ENCODE measurements at regions not wholly inside any gene's neighbourhood (a gene's known extent, or its start where the extent isn't known, plus 50 kb on each side); places are given as distances from the start of the nearest gene placed in this dataset.

GRCh38 chr16:59327894-59328293 is 593.8 kb upstream of the GOT2 start:
- intact Hi-C loops (cut with DNase I, micrococcal nuclease): no loop called here
- Histone ChIP-seq H3K4me1 (ENCODE audit: low read depth) (no peaks in the 10 kb centered on the region), H3K36me3 (ENCODE audit: low read depth) (no peaks in the 10 kb centered on the region), H3K4me3 (no peak overlapping the region), H3K9me3 (peaks cover 61% of the 10 kb centered on the region)
- ATAC-seq: no peak
- TF ChIP-seq CTCF (IDR thresholded peaks at IDR 0.05): no peak
- DNase-seq: no peak

- peaks cover 59% of the 10 kb centered on the region for H3K9me3 ChIP-seq
- no peak for ATAC-seq
- no peaks in the 10 kb centered on the region for H3K4me1 ChIP-seq (ENCODE audit: low read depth)
- H3K4me3 ChIP-seq: no peak overlapping the region
- DNase-seq: no peak
- no peak for TF ChIP-seq CTCF (IDR thresholded peaks at IDR 0.05)
- H3K36me3 ChIP-seq (ENCODE audit: low read depth): no peaks in the 10 kb centered on the region
- intact Hi-C loops (cut with DNase I, micrococcal nuclease): no loop called here
These were observed 592.8 kb upstream of the GOT2 start for GRCh38 chr16:59326955-59327354.

GRCh38 chr16:59324462-59324861 is 590.3 kb upstream of the GOT2 start:
- intact Hi-C loops (cut with DNase I, micrococcal nuclease): no loop called here
- Histone ChIP-seq H3K4me3 (no peak overlapping the region), H3K36me3 (ENCODE audit: low read depth) (no peaks in the 10 kb centered on the region), H3K9me3 (peaks cover 59% of the 10 kb centered on the region), H3K4me1 (ENCODE audit: low read depth) (no peaks in the 10 kb centered on the region)
- no peak for TF ChIP-seq CTCF (IDR thresholded peaks at IDR 0.05)
- no peak for ATAC-seq
- no peak for DNase-seq

- ATAC-seq (no peak), DNase-seq (no peak)
- TF ChIP-seq CTCF (IDR thresholded peaks at IDR 0.05): no peak
- H3K4me1 ChIP-seq (ENCODE audit: low read depth): no peaks in the 10 kb centered on the region
- H3K4me3 ChIP-seq: no peak overlapping the region
- intact Hi-C loops (cut with DNase I, micrococcal nuclease): no loop called here
- no peaks in the 10 kb centered on the region for H3K36me3 ChIP-seq (ENCODE audit: low read depth)
- H3K9me3 ChIP-seq: peaks cover 48% of the 10 kb centered on the region
These were observed 586.5 kb upstream of the GOT2 start for GRCh38 chr16:59320657-59321056.

- Histone ChIP-seq H3K4me1 (ENCODE audit: low read depth) (no peaks in the 10 kb centered on the region), H3K4me3 (no peak overlapping the region), H3K36me3 (ENCODE audit: low read depth) (no peaks in the 10 kb centered on the region), H3K9me3 (peaks cover 41% of the 10 kb centered on the region)
- intact Hi-C loops (cut with DNase I, micrococcal nuclease): no loop called here
- DNase-seq (no peak), ATAC-seq (no peak)
- no peak for TF ChIP-seq CTCF (IDR thresholded peaks at IDR 0.05)
These were observed 585.8 kb upstream of the GOT2 start for GRCh38 chr16:59319871-59320270.

- no peaks in the 10 kb centered on the region for H3K4me1 ChIP-seq (ENCODE audit: low read depth)
- no peaks in the 10 kb centered on the region for H3K36me3 ChIP-seq (ENCODE audit: low read depth)
- ATAC-seq (no peak), DNase-seq (no peak)
- no peak overlapping the region for H3K4me3 ChIP-seq
- intact Hi-C loops (cut with DNase I, micrococcal nuclease): no loop called here
- no peak for TF ChIP-seq CTCF (IDR thresholded peaks at IDR 0.05)
- peaks cover 38% of the 10 kb centered on the region for H3K9me3 ChIP-seq
These were observed 571.7 kb upstream of the GOT2 start for GRCh38 chr16:59305850-59306249.

All from mucosa of descending colon (tissue), 3 donors.